H9 (cell line): ENCODE measurements at regions not wholly inside any gene's neighbourhood (a gene's known extent, or its start where the extent isn't known, plus 50 kb on each side); places are given as distances from the start of the nearest gene placed in this dataset.
A peak's percentile ranks its signal among the peaks of the same experiment; 100 is the strongest.

Experiments
- DNase-seq: peaks from one replicate; pipeline ENCODE4 v3.0.0-alpha.2; 2017
- H2AFZ ChIP-seq: one replicate; pipeline ENCODE4 v1.6.1; 2013; ENCODE audit warnings: mild to moderate bottlenecking, low read length, control low read depth, moderate library complexity
- H2AK5ac ChIP-seq: 2 replicates; pipeline ENCODE4 v1.6.1; 2013; ENCODE audit warnings: low read length, control low read depth, mixed read lengths; ENCODE audit not compliant: insufficient read length
- H2BK120ac ChIP-seq: one replicate; pipeline ENCODE4 v1.6.1; 2013; ENCODE audit warnings: low read depth, mild to moderate bottlenecking, low read length, control low read depth, inconsistent platforms; ENCODE audit not compliant: poor library complexity, severe bottlenecking
- H2BK12ac ChIP-seq: 2 replicates; pipeline ENCODE4 v1.6.1; 2013; ENCODE audit warnings: low read length, control low read depth, mixed read lengths, low read depth; ENCODE audit not compliant: insufficient read length
- H2BK15ac ChIP-seq: 2 replicates; pipeline ENCODE4 v1.6.1; 2013; ENCODE audit warnings: low read depth, low read length, control low read depth
- H2BK20ac ChIP-seq: one replicate; pipeline ENCODE4 v1.6.1; 2013; ENCODE audit warnings: low read depth, mild to moderate bottlenecking, low read length, control low read depth, inconsistent platforms; ENCODE audit not compliant: poor library complexity, severe bottlenecking
- H2BK5ac ChIP-seq: 2 replicates; pipeline ENCODE4 v1.6.1; 2013; ENCODE audit warnings: low read length, control low read depth, mixed read lengths; ENCODE audit not compliant: insufficient read length
- H3K14ac ChIP-seq: 2 replicates; pipeline ENCODE4 v1.6.1; 2013; ENCODE audit warnings: low read length, control low read depth; ENCODE audit not compliant: insufficient read depth
- H3K18ac ChIP-seq: 2 replicates; pipeline ENCODE4 v1.6.1; 2013; ENCODE audit warnings: low read depth, mild to moderate bottlenecking, mixed read lengths, low read length, control low read depth; ENCODE audit not compliant: insufficient read length
- H3K23ac ChIP-seq: 2 replicates; pipeline ENCODE4 v1.6.1; 2013; ENCODE audit warnings: low read length, control low read depth, mixed read lengths, low read depth; ENCODE audit not compliant: insufficient read length
- H3K23me2 ChIP-seq: 2 replicates; pipeline ENCODE4 v1.6.1; 2013; ENCODE audit warnings: low read depth, mild to moderate bottlenecking, mixed read lengths, low read length, control low read depth; ENCODE audit not compliant: insufficient read length, poor library complexity, severe bottlenecking
- H3K27ac ChIP-seq: 2 replicates; pipeline ENCODE4 v1.5.1; 2013; ENCODE audit warnings: low read length, control low read depth, mixed read lengths, low read depth; ENCODE audit not compliant: insufficient read length
- H3K27me3 ChIP-seq: 2 replicates; pipeline ENCODE4 v1.6.1; 2013; ENCODE audit warnings: low read length, control low read depth, inconsistent platforms; ENCODE audit not compliant: insufficient read depth
- H3K4ac ChIP-seq: 2 replicates; pipeline ENCODE4 v1.6.1; 2013; ENCODE audit warnings: low read depth, mild to moderate bottlenecking, control low read depth, inconsistent platforms, low read length, moderate library complexity
- H3K4me1 ChIP-seq: 2 replicates; pipeline ENCODE4 v1.6.1; 2013; ENCODE audit warnings: low read length, control low read depth, inconsistent platforms; ENCODE audit not compliant: insufficient read depth
- H3K4me2 ChIP-seq: 2 replicates; pipeline ENCODE4 v1.6.1; 2013; ENCODE audit warnings: low read length, control low read depth, mixed read lengths; ENCODE audit not compliant: insufficient read length, insufficient read depth
- H3K56ac ChIP-seq: 2 replicates; pipeline ENCODE4 v1.6.1; 2013; ENCODE audit warnings: low read depth, mild to moderate bottlenecking, mixed read lengths, low read length, control low read depth; ENCODE audit not compliant: insufficient read length
- H3K79me1 ChIP-seq: 2 replicates; pipeline ENCODE4 v1.6.1; 2013; ENCODE audit warnings: low read depth, mild to moderate bottlenecking, moderate library complexity, low read length, control low read depth, inconsistent platforms; ENCODE audit not compliant: insufficient read depth, poor library complexity, severe bottlenecking
- H3K79me2 ChIP-seq: 2 replicates; pipeline ENCODE4 v1.6.1; 2013; ENCODE audit warnings: low read length, control low read depth, inconsistent platforms; ENCODE audit not compliant: insufficient read depth
- H3K9ac ChIP-seq: 2 replicates; pipeline ENCODE4 v1.6.1; 2013; ENCODE audit warnings: low read length, control low read depth, mixed read lengths; ENCODE audit not compliant: insufficient read length; ENCODE audit errors: extremely low read depth
- H3K9me3 ChIP-seq: one replicate; pipeline ENCODE4 v1.6.1; 2013; ENCODE audit warnings: low read depth, low read length, inconsistent platforms; ENCODE audit not compliant: control insufficient read depth
- H3T11ph ChIP-seq: one replicate; pipeline ENCODE4 v1.6.1; 2013; ENCODE audit warnings: mild to moderate bottlenecking, low read length, control low read depth, inconsistent platforms
- H4K20me1 ChIP-seq: one replicate; pipeline ENCODE4 v1.6.1; 2013; ENCODE audit not compliant: control insufficient read depth, insufficient read length, insufficient read depth
- H4K5ac ChIP-seq: 2 replicates; pipeline ENCODE4 v1.6.1; 2013; ENCODE audit warnings: low read depth, mild to moderate bottlenecking, mixed read lengths, low read length, control low read depth; ENCODE audit not compliant: insufficient read length
- H4K8ac ChIP-seq: replicated peaks from 2 replicates; pipeline ENCODE4 v1.6.1; 2013; ENCODE audit warnings: low read length, control low read depth, mixed read lengths, low read depth; ENCODE audit not compliant: insufficient read length
- H4K91ac ChIP-seq: 2 replicates; pipeline ENCODE4 v1.6.1; 2013; ENCODE audit warnings: low read depth, mild to moderate bottlenecking, moderate library complexity, mixed read lengths, low read length, control low read depth; ENCODE audit not compliant: insufficient read length
- H3K27ac Mint-ChIP-seq, 3 experiments: 2 replicates in 2 of 3; 3 replicates in 1 of 3; pipeline ENCODE4 v1.8.0; 2020 to 2021; ENCODE audit warnings: mixed read lengths in 3 of 3, mild to moderate bottlenecking in 1 of 3, moderate library complexity in 1 of 3
- H3K27me3 Mint-ChIP-seq: 2 replicates; pipeline ENCODE4 v1.8.0; 2021; ENCODE audit warnings: low read depth, mild to moderate bottlenecking, moderate library complexity, mixed read lengths
- H3K36me3 Mint-ChIP-seq, 3 experiments: 2 replicates in 2 of 3; 3 replicates in 1 of 3; pipeline ENCODE4 v1.8.0; 2020 to 2021; ENCODE audit warnings: low read depth in 3 of 3, mixed read lengths in 3 of 3; ENCODE audit not compliant: insufficient read depth in 1 of 3
- H3K4me1 Mint-ChIP-seq, 2 experiments: 2 replicates each; pipeline ENCODE4 v1.8.0; 2020; ENCODE audit warnings: mixed read lengths in 2 of 2
- H3K4me3 Mint-ChIP-seq, 2 experiments: 2 replicates in 1 of 2; 3 replicates in 1 of 2; pipeline ENCODE4 v1.8.0; 2020 to 2021; ENCODE audit warnings: mild to moderate bottlenecking in 2 of 2, mixed read lengths in 2 of 2, moderate library complexity in 1 of 2
- H3K9me3 Mint-ChIP-seq, 2 experiments: 2 replicates in 1 of 2; 3 replicates in 1 of 2; pipeline ENCODE4 v1.8.0; 2020; ENCODE audit warnings: mild to moderate bottlenecking in 2 of 2, mixed read lengths in 2 of 2, moderate library complexity in 1 of 2
- WGBS: extraction: QIAGEN DNeasy Blood & Tissue Kit; methylation state at CpG from one replicate; pipeline ENCODE4 v1.1.7; 2013; ENCODE audit warnings: missing lambda C conversion rate, low lambda C conversion rate, mixed read lengths; ENCODE audit not compliant: insufficient read length; ENCODE audit errors: extremely low coverage; 5-methylcytosine and 5-hydroxymethylcytosine counted together
- TF ChIP-seq, protein P1 (sequence below): fragments of 200-600 bp; sonication (generic); conservative IDR thresholded peaks from 3 replicates; pipeline ENCODE4 v1.8.0; 2021; ENCODE audit warnings: antibody characterized with exemption, mild to moderate bottlenecking

DNA sequence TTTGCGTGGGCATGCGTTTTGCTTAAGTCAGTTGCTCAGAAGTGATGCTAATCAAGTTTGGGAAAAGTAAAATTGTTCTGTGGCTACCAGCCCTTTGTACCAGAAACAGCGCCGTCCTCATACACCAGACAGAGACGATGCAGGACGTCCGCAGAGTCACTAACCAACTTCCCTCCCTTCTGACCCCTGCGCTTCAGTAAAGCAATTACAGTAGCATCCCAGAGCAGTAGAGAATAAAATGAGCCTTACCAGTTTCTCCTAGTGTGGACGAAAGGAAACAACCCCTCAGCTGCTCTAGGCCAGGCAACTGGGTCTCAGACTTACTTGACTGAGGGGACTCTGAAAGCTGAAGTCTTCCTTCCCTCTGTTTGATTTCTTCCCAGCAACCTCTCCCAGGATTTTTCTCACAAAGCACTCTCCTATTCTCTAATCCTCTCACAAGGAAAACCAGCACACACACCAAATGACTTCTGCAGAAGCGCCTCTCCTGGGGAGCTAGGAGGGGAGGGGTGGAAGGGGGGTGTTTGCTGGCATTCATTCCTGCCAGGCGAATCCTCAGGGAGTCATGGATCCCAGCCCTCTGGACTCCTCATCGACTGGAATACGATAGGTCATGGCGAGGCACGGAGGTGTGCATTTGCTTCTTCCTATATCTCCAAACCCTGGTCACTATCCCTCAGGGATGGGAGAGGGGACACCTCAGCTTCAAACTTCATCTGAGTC, 56.0 kb upstream of the MID1 start:
- no peak overlapping the region for H2AK5ac ChIP-seq
- H3K9me3 ChIP-seq: no peaks in the 10 kb centered on the region
- Mint-ChIP-seq H3K4me3 (peak overlapping the region; percentile 1 to 74; a peak in 4 of 5 replicates), H3K9me3 (peaks cover 35 to 37% of the 10 kb centered on the region in 2 experiments), H3K36me3 (no peaks in the 10 kb centered on the region; a peak in 1 of 7 replicates), H3K27ac (peak overlapping the region in 2 of 3 experiments; percentile 46 to 93; a peak in 4 of 7 replicates), H3K27me3 (no peaks in the 10 kb centered on the region), H3K4me1 (peaks cover 37 to 51% of the 10 kb centered on the region in 2 experiments)
- no peaks in the 10 kb centered on the region for H3K27me3 ChIP-seq
- H2BK120ac ChIP-seq: no peak overlapping the region
- TF ChIP-seq, protein P1, sequence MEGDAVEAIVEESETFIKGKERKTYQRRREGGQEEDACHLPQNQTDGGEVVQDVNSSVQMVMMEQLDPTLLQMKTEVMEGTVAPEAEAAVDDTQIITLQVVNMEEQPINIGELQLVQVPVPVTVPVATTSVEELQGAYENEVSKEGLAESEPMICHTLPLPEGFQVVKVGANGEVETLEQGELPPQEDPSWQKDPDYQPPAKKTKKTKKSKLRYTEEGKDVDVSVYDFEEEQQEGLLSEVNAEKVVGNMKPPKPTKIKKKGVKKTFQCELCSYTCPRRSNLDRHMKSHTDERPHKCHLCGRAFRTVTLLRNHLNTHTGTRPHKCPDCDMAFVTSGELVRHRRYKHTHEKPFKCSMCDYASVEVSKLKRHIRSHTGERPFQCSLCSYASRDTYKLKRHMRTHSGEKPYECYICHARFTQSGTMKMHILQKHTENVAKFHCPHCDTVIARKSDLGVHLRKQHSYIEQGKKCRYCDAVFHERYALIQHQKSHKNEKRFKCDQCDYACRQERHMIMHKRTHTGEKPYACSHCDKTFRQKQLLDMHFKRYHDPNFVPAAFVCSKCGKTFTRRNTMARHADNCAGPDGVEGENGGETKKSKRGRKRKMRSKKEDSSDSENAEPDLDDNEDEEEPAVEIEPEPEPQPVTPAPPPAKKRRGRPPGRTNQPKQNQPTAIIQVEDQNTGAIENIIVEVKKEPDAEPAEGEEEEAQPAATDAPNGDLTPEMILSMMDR: no peak
- no peaks in the 10 kb centered on the region for H3K23me2 ChIP-seq
- no peak overlapping the region for H3K9ac ChIP-seq
- H2BK12ac ChIP-seq: no peak overlapping the region
- H4K20me1 ChIP-seq: no peaks in the 10 kb centered on the region
- peak; percentile 27 for DNase-seq
- H3K27ac ChIP-seq: no peak overlapping the region
- no peak overlapping the region for H4K8ac ChIP-seq
- no peak overlapping the region for H3K4me2 ChIP-seq
- H4K5ac ChIP-seq: no peak overlapping the region
- no peaks in the 10 kb centered on the region for H3K79me1 ChIP-seq
- H3K79me2 ChIP-seq: no peaks in the 10 kb centered on the region; the same call in 1 of the 2 replicates
- peaks cover 2% of the 10 kb centered on the region; the same call in 1 of the 2 replicates for H3K4me1 ChIP-seq
- no peak overlapping the region for H3K56ac ChIP-seq
- H3K23ac ChIP-seq: no peak overlapping the region
- no peak overlapping the region for H3K18ac ChIP-seq
- no peak overlapping the region for H3T11ph ChIP-seq
- no peak overlapping the region for H3K4ac ChIP-seq
- H4K91ac ChIP-seq: no peak overlapping the region
- H2AFZ ChIP-seq: no peak overlapping the region
- H3K14ac ChIP-seq: no peak overlapping the region
- H2BK20ac ChIP-seq: no peak overlapping the region
- no CpG with 5 or more reads among the region's 15 CpGs for WGBS
- no peak overlapping the region for H2BK15ac ChIP-seq
- H2BK5ac ChIP-seq: no peak overlapping the region
